ENCODE measurements at regions not wholly inside any gene's neighbourhood (a gene's known extent, or its start where the extent isn't known, plus 50 kb on each side); places are given as distances from the start of the nearest gene placed in this dataset.

- TF ChIP-seq CTCF (IDR thresholded peaks at IDR 0.05) (no peak), POLR2A (IDR thresholded peaks at IDR 0.05) (no peak)
Measured at GRCh38 chr2:144943293-144943941, 423.5 kb upstream of the ZEB2 start.
